PFSK-1 (cell line): ENCODE measurements at regions not wholly inside any gene's neighbourhood (a gene's known extent, or its start where the extent isn't known, plus 50 kb on each side); places are given as distances from the start of the nearest gene placed in this dataset.

Source experiments
- FOXP2 ChIP-seq: optimal IDR thresholded peaks from 2 replicates; pipeline ENCODE3; 2011; ENCODE audit warnings: borderline replicate concordance, control low read depth, inconsistent platforms; ENCODE audit not compliant: insufficient read depth; ENCODE audit errors: extremely low read length, extremely low read depth
- POLR2AphosphoS5 ChIP-seq: IDR thresholded peaks from 2 replicates; pipeline ENCODE4 v1.6.1; 2012; ENCODE audit warnings: low read depth, mild to moderate bottlenecking, control low read depth, low read length, moderate library complexity
- SIN3A ChIP-seq: IDR thresholded peaks from 2 replicates; pipeline ENCODE4 v1.6.1; 2012; ENCODE audit warnings: mild to moderate bottlenecking, low read length, moderate library complexity, borderline replicate concordance; ENCODE audit not compliant: insufficient read depth
- TAF1 ChIP-seq: IDR thresholded peaks from 2 replicates; pipeline ENCODE4 v1.6.1; 2012; ENCODE audit warnings: low read length, control low read depth, borderline replicate concordance; ENCODE audit not compliant: insufficient read depth
- TF ChIP-seq, protein P1 (sequence below), 2 experiments: IDR thresholded peaks; 2 replicates each; pipeline versions ENCODE4 v1.6.1 to v1.8.0; 2011 to 2012; ENCODE audit warnings: low read depth in 2 of 2, low read length in 2 of 2, control low read depth in 1 of 2, inconsistent platforms in 1 of 2, mild to moderate bottlenecking in 1 of 2, moderate library complexity in 1 of 2; ENCODE audit not compliant: insufficient read depth in 1 of 2

- no peak for TF ChIP-seq SIN3A
- no peak for TF ChIP-seq TAF1
- no peak for TF ChIP-seq FOXP2
- no peak for TF ChIP-seq POLR2AphosphoS5
- TF ChIP-seq, protein P1, sequence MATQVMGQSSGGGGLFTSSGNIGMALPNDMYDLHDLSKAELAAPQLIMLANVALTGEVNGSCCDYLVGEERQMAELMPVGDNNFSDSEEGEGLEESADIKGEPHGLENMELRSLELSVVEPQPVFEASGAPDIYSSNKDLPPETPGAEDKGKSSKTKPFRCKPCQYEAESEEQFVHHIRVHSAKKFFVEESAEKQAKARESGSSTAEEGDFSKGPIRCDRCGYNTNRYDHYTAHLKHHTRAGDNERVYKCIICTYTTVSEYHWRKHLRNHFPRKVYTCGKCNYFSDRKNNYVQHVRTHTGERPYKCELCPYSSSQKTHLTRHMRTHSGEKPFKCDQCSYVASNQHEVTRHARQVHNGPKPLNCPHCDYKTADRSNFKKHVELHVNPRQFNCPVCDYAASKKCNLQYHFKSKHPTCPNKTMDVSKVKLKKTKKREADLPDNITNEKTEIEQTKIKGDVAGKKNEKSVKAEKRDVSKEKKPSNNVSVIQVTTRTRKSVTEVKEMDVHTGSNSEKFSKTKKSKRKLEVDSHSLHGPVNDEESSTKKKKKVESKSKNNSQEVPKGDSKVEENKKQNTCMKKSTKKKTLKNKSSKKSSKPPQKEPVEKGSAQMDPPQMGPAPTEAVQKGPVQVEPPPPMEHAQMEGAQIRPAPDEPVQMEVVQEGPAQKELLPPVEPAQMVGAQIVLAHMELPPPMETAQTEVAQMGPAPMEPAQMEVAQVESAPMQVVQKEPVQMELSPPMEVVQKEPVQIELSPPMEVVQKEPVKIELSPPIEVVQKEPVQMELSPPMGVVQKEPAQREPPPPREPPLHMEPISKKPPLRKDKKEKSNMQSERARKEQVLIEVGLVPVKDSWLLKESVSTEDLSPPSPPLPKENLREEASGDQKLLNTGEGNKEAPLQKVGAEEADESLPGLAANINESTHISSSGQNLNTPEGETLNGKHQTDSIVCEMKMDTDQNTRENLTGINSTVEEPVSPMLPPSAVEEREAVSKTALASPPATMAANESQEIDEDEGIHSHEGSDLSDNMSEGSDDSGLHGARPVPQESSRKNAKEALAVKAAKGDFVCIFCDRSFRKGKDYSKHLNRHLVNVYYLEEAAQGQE (IDR thresholded peaks at IDR 0.05; ENCODE audit: insufficient read depth in 1 of 2, low read depth in 2 of 2, low read length in 2 of 2), result no peak
These were observed 344.6 kb downstream of the OSTF1 start for GRCh38 chr9:75432888-75433287.

GRCh38 chr9:75438716-75439115 lies 350.4 kb downstream of the OSTF1 start:
- TF ChIP-seq POLR2AphosphoS5 (no peak), FOXP2 (no peak), SIN3A (no peak), TAF1 (no peak)
- TF ChIP-seq, protein P1 (IDR thresholded peaks at IDR 0.05; ENCODE audit: insufficient read depth in 1 of 2, low read depth in 2 of 2, low read length in 2 of 2), result no peak

- no peak for TF ChIP-seq TAF1
- no peak for TF ChIP-seq SIN3A
- TF ChIP-seq FOXP2, result no peak
- TF ChIP-seq POLR2AphosphoS5, result no peak
- TF ChIP-seq, protein P1 (IDR thresholded peaks at IDR 0.05; ENCODE audit: insufficient read depth in 1 of 2, low read depth in 2 of 2, low read length in 2 of 2), result no peak
These were observed 352.6 kb downstream of the OSTF1 start for GRCh38 chr9:75440914-75441313.

DNA sequence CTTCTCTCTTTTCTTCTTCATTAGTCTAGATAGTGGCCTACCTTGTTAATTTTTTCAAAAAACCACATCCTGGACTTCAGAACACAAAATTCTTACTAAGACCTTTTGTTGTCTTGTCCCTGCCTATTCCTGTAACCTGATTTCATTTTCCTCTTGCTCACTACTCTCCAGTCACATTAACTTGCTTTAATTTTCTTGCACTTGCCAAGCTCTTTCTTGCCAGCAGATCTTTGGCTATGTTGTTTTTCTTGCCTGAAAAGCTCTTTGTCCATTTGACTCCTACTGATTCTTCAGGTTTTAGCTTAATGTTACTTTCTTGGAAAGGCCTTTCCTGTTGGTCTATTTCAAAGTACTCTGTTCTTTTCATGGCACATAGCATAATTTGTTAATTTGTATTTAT lies 356.8 kb downstream of the OSTF1 start:
- TF ChIP-seq FOXP2, result no peak

DNA sequence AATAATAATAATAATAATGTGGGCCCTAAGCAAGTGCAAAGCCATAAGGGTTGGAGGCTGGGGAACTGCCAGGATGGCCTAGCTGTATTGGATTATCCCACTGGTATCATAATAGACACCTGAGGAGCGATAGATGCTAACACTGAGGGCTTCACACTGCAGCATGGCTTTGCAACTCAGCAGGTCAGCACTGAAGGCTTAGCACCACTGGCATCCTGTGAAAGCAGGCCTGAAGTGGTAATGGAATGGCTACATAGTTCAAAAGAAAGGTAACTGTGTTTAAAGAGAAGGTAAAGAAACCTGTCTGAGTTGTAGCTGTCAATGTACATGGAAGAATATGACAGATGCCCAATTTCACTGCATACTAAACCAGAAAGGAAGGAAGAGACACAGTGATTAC lies 359.0 kb downstream of the OSTF1 start:
- TF ChIP-seq, protein P1 (IDR thresholded peaks at IDR 0.05; ENCODE audit: insufficient read depth in 1 of 2, low read depth in 2 of 2, low read length in 2 of 2), result no peak
- no peak for TF ChIP-seq POLR2AphosphoS5
- no peak for TF ChIP-seq SIN3A
- no peak for TF ChIP-seq TAF1
- TF ChIP-seq FOXP2, result no peak
